GM12891 (cell line): ENCODE measurements at regions not wholly inside any gene's neighbourhood (a gene's known extent, or its start where the extent isn't known, plus 50 kb on each side); places are given as distances from the start of the nearest gene placed in this dataset.

Source experiments
- POLR2A ChIP-seq: IDR thresholded peaks from 2 replicates; pipeline ENCODE4 v1.6.1; 2011; ENCODE audit warnings: low read depth, low read length, control low read depth
- POLR2AphosphoS5 ChIP-seq: IDR thresholded peaks from 2 replicates; pipeline ENCODE4 v1.6.1; 2011; ENCODE audit warnings: low read depth, low read length, control low read depth

DNA sequence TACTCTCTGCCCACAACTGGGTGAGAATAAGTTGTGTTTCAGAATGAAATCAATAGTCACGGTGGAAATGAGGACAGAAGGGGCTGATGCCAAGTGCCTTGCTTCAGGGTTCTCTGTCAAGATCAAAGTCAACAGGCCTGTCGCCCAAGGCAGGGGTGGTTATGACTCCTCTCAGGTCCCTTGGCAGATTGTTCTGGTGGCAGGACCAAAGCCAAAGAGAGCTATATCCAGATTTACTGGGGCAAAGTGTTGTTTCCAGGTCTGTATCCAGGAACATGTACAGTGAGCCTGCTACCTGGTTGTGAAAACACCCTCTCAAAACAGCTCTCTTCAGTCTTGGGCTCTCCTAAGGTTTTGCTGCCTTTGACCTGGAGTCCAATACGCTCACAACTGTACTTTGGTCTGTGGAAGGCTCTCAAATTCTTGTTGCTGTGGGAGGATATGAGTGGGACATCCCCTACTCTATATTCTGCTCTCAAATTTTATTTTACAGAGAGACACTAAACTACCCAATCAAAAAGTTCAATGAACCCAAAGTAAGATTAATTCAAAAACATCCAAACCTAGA lies 175.1 kb upstream of the ETV3 start:
- TF ChIP-seq POLR2A = no peak
- no peak for TF ChIP-seq POLR2AphosphoS5
